AG08396 (cell line): ENCODE measurements at regions not wholly inside any gene's neighbourhood (a gene's known extent, or its start where the extent isn't known, plus 50 kb on each side); places are given as distances from the start of the nearest gene placed in this dataset.

Experiments
- DNase-seq: peaks from one replicate; pipeline ENCODE4 v3.0.0; 2012; ENCODE audit warnings: low spot score, mixed read lengths

GRCh38 chr15:62472616-62473299 lies 307.7 kb upstream of the C2CD4B start:
- DNase-seq: no peak

- DNase-seq: no peak
Observed at GRCh38 chr15:62474021-62474770, 309.1 kb upstream of the C2CD4B start.

- peak; percentile 35 for DNase-seq
Observed at GRCh38 chr15:62474771-62475124, 309.7 kb upstream of the C2CD4B start.

- no peak for DNase-seq
Observed at GRCh38 chr15:62475591-62475990, 310.5 kb upstream of the C2CD4B start.

GRCh38 chr15:62476163-62476562 lies 311.1 kb upstream of the C2CD4B start:
- DNase-seq: no peak

GRCh38 chr15:62477929-62478328 lies 312.8 kb upstream of the C2CD4B start:
- no peak for DNase-seq

GRCh38 chr15:62482785-62483429 lies 317.8 kb upstream of the C2CD4B start:
- peak; percentile 30 for DNase-seq

GRCh38 chr15:62483814-62484213 lies 318.7 kb upstream of the C2CD4B start:
- no peak for DNase-seq

- no peak for DNase-seq
Observed at GRCh38 chr15:62485170-62485720, 320.2 kb upstream of the C2CD4B start.

GRCh38 chr15:62486041-62486440 lies 321.0 kb upstream of the C2CD4B start:
- no peak for DNase-seq

- no peak for DNase-seq
Observed at GRCh38 chr15:62488387-62488786, 323.3 kb upstream of the C2CD4B start.

- peak; percentile 22 for DNase-seq
Observed at GRCh38 chr15:62491642-62492041, 326.6 kb upstream of the C2CD4B start.

- no peak for DNase-seq
Observed at GRCh38 chr15:62492900-62493299, 327.8 kb upstream of the C2CD4B start.

- DNase-seq: no peak
Observed at GRCh38 chr15:62494197-62494596, 329.1 kb upstream of the C2CD4B start.

- peak; percentile 80 for DNase-seq
Observed at GRCh38 chr15:62495670-62496614, 330.9 kb upstream of the C2CD4B start.

GRCh38 chr15:62497356-62497755 lies 332.3 kb upstream of the C2CD4B start:
- no peak for DNase-seq

- no peak for DNase-seq
Observed at GRCh38 chr15:62498278-62498677, 333.2 kb upstream of the C2CD4B start.

GRCh38 chr15:62498712-62499111 lies 333.6 kb upstream of the C2CD4B start:
- no peak for DNase-seq

- no peak for DNase-seq
Observed at GRCh38 chr15:62500325-62500724, 335.2 kb upstream of the C2CD4B start.

- DNase-seq: no peak
Observed at GRCh38 chr15:62502451-62502850, 337.4 kb upstream of the C2CD4B start.

GRCh38 chr15:62503451-62503850 lies 338.4 kb upstream of the C2CD4B start:
- DNase-seq: no peak

GRCh38 chr15:62505762-62506161 lies 340.7 kb upstream of the C2CD4B start:
- DNase-seq: no peak
